GM20000 (cell line): ENCODE measurements at regions not wholly inside any gene's neighbourhood (a gene's known extent, or its start where the extent isn't known, plus 50 kb on each side); places are given as distances from the start of the nearest gene placed in this dataset.

Source experiments
- DNase-seq: peaks from one replicate; pipeline ENCODE4 v3.0.0; 2012; ENCODE audit warnings: low spot score
- TF ChIP-seq, protein P1 (sequence below): IDR thresholded peaks from 2 replicates; pipeline ENCODE4 v1.5.1; 2012; ENCODE audit warnings: mild to moderate bottlenecking, control low read depth; ENCODE audit errors: extremely low read depth, missing control alignments

DNA sequence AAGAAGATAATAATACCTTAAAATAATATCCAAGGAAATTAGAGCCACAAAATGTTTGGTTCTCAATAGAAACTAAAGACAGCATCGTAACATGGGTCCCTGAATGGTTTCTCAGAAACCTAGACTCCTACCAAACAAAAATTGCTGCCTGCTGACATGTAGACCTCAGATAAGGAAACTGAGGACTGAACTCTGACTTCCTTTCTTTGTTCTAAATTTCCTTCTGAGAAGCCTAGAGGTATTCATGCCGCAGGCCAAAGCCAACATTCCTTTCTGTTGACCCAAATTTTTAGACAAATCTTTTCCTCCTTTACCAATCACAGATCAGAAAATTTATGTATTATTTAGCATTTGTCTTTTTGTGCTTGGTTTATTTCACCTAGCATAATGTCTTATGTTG lies 816.7 kb upstream of the PHF14 start:
- DNase-seq = no peak
- TF ChIP-seq, protein P1, sequence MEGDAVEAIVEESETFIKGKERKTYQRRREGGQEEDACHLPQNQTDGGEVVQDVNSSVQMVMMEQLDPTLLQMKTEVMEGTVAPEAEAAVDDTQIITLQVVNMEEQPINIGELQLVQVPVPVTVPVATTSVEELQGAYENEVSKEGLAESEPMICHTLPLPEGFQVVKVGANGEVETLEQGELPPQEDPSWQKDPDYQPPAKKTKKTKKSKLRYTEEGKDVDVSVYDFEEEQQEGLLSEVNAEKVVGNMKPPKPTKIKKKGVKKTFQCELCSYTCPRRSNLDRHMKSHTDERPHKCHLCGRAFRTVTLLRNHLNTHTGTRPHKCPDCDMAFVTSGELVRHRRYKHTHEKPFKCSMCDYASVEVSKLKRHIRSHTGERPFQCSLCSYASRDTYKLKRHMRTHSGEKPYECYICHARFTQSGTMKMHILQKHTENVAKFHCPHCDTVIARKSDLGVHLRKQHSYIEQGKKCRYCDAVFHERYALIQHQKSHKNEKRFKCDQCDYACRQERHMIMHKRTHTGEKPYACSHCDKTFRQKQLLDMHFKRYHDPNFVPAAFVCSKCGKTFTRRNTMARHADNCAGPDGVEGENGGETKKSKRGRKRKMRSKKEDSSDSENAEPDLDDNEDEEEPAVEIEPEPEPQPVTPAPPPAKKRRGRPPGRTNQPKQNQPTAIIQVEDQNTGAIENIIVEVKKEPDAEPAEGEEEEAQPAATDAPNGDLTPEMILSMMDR = no peak

DNA sequence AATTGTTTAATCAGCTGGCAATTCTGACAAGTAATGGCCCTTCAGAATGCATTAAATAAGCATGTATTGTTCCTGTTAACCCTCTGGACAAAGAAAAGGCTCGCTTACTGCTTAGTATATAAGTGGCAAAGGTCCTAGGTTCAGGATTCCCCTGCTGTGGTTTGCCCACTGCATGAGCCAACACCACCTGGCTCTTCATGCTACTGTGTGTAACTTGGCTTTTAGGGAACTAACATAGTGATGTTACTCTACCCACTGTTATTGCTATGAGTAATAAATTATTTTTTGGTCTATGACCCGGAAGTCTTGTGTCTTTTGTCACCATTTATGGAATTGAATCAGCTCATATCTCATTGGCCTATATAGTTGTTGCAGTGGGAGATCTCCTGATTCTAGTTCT lies 791.7 kb upstream of the PHF14 start:
- no peak for DNase-seq
- TF ChIP-seq, protein P1 = no peak

DNA sequence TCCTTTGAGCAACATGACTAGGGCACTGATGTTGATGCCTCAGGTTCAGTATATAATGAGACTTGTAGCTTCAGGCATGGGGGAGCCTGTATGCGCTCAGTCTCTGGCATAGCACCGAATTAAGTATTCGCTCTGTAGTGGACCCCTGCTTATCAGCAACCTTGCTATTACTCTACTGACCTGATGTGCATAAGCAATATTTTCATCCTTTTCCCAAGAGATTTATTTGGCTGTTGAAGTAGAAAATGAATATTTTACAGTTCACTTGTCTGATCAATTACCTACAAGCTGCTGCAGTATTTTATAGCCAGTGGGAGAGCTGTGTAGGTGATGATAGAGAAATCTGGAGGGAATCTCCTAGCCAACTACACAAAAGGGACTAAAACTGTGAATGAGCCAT lies 781.6 kb upstream of the PHF14 start:
- TF ChIP-seq, protein P1 = no peak
- DNase-seq = no peak

DNA sequence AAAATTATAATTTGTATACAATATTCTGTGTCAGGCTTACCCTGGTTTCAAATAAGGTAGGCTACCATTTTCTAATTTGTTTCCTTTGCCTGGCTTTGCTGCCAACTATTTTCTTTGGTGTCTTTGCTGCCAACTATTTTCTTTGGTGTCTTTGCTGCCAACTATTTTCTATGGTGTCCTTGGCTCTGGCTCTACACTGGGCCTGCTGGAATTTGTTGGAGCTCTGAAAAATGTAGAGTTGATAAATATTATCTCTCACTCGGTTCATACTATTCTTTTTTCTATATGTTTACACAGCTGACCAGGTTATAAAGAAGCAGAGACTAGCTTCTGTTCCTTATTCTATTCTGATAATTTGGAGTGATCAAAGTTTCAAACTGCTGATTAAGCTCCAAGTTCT lies 768.0 kb upstream of the PHF14 start:
- DNase-seq = no peak
- TF ChIP-seq, protein P1 = no peak

DNA sequence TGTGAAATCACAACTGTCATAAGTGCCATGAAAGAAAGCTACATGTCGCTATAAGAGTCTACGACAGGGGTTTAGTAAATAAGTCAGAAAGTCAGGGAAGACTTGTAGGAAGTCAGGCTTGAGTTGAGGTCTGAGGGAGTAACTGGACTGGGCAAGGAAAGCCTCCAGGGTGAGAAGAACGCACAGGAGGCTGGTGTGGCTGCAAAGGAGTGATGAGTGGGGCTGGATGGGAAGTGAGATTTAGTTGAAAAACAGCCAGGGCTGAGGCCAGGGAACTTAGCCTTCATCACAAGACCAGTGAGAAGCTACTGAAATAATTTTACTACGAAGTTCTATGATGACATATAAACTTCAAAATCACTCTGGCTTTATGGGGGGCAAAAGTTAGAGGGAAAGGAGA lies 763.7 kb upstream of the PHF14 start:
- DNase-seq = no peak

DNA sequence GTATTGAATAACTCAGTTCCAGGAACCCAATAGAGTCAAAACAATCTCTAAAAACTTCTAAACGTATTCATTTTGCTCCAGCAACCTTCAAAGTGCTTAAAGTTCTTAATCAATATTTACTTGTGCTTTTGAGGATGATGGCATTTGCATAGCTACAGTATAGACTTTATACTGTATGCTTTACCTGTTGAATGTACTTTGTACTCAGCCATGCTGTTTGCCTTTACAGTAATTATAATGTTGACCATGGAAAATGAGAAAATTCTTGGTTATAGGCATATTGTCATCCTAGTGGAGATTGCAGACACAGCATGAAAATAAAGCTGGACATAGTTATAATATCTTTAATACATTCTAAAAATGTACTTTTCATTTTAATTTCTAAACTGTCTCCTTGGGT lies 762.7 kb upstream of the PHF14 start:
- no peak for DNase-seq
- TF ChIP-seq, protein P1 = no peak

More for the DNA sequence above, 763.7 kb upstream of the PHF14 start:
- TF ChIP-seq, protein P1 = no peak

DNA sequence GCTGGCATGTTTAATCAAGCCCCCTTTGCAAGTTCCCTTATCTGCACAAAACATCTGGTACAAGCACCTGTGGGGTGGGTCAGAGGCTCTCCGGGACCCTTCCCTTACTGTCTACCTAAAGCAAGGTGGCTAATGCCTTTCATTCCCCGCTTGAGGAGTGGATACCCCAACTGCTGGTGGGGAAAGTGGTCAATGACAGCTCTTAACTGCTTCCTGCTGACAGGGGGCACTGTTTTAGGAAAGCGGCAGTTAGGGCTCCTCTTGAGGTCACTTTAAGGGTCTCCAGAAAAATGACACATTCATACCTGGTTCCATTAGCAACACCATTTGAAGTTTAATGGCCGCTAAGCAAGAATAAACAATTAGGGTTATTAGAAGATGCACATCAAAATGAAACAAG lies 761.8 kb upstream of the PHF14 start:
- TF ChIP-seq, protein P1 = no peak
- DNase-seq = no peak
